ENCODE measurements at regions not wholly inside any gene's neighbourhood (a gene's known extent, or its start where the extent isn't known, plus 50 kb on each side); places are given as distances from the start of the nearest gene placed in this dataset.

DNA sequence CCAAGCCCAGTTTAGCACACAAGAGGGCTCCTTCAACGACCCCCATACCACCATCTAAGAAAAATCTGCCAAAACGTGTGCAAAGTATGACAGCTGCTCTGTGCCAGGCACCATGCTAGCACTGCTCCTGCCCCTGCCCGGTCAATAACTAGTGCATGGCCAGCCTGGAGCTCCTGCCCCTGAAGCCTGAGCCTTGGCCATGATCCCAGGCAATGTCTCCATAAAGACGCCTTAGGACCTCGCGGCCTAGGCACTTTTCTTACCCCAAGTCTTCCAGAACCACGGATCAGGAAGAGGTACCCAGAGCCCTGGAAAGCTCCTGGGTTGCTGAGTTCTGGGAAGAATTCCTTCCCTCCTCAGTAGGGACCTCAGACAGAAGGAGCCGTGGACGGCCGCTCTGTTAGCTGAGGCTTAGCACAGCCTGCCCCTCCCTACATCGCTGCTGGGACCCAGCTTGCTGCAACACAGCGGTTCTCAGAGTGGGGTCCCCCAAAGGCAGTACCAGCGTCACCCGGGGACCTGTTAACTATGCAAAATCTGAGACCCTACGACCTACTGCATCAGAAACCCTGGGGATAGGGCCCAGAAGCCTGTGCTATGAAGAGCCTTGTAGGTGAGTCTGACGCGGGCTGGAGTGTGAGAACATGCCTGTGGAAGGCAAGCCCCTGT is 117.8 kb upstream of the TWIST2 start:
- H3K4me3 Mint-ChIP-seq (ENCODE audit: unreplicated experiment) = no peak overlapping the region
- no peak overlapping the region for H3K27ac Mint-ChIP-seq (ENCODE audit: unreplicated experiment)
- no peak for TF ChIP-seq CTCF (IDR thresholded peaks at IDR 0.05)
- H3K4me1 Mint-ChIP-seq (ENCODE audit: low read depth) = peaks cover 15% of the 10 kb centered on the region
- no peaks in the 10 kb centered on the region for H3K36me3 Mint-ChIP-seq (ENCODE audit: low read depth)
- peaks cover 27% of the 10 kb centered on the region for H3K27me3 Mint-ChIP-seq (ENCODE audit: low read depth)
- DNase-seq (ENCODE audit: low spot score) = no peak
- no peaks in the 10 kb centered on the region for H3K9me3 Mint-ChIP-seq (ENCODE audit: low read depth)

- H3K9me3 Mint-ChIP-seq (ENCODE audit: low read depth) = no peaks in the 10 kb centered on the region
- no peaks in the 10 kb centered on the region for H3K36me3 Mint-ChIP-seq (ENCODE audit: low read depth)
- no peak overlapping the region for H3K27ac Mint-ChIP-seq (ENCODE audit: unreplicated experiment)
- H3K4me1 Mint-ChIP-seq (ENCODE audit: low read depth) = peaks cover 15% of the 10 kb centered on the region
- H3K4me3 Mint-ChIP-seq (ENCODE audit: unreplicated experiment) = no peak overlapping the region
- peaks cover 29% of the 10 kb centered on the region for H3K27me3 Mint-ChIP-seq (ENCODE audit: low read depth)
- DNase-seq (ENCODE audit: low spot score) = no peak
- TF ChIP-seq CTCF (IDR thresholded peaks at IDR 0.05) = no peak
Observed at GRCh38 chr2:238730881-238731280, 117.0 kb upstream of the TWIST2 start.

DNA sequence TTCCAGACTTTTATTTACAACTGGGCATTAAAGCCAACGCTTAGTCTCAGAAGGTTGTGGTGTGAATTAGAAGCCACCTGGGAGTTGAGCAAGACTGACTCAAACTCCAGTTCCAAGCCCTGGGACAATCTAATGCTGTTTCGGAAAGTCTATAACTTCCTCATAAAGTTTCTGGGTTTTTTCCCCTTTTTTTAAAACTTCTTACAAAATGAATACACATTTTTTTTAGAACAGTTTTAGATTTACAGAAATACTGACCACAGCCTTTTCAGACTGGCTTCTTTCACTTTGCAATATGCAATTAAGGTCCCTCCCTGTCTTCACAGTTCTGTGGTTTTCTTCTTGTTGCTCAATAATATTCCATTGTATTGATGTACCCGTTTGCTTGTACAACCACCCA is 115.9 kb upstream of the TWIST2 start:
- Mint-ChIP-seq H3K36me3 (ENCODE audit: low read depth) (no peaks in the 10 kb centered on the region), H3K4me3 (ENCODE audit: unreplicated experiment) (no peak overlapping the region), H3K9me3 (ENCODE audit: low read depth) (peaks cover under 1% of the 10 kb centered on the region), H3K4me1 (ENCODE audit: low read depth) (peaks cover 15% of the 10 kb centered on the region), H3K27ac (ENCODE audit: unreplicated experiment) (no peak overlapping the region), H3K27me3 (ENCODE audit: low read depth) (peaks cover 29% of the 10 kb centered on the region)
- no peak for DNase-seq (ENCODE audit: low spot score)
- TF ChIP-seq CTCF (IDR thresholded peaks at IDR 0.05) = no peak

GRCh38 chr2:238738917-238739316 is 109.0 kb upstream of the TWIST2 start:
- H3K4me3 Mint-ChIP-seq (ENCODE audit: unreplicated experiment) = no peak overlapping the region
- H3K9me3 Mint-ChIP-seq (ENCODE audit: low read depth) = peaks cover 8% of the 10 kb centered on the region
- H3K27ac Mint-ChIP-seq (ENCODE audit: unreplicated experiment) = no peak overlapping the region
- H3K27me3 Mint-ChIP-seq (ENCODE audit: low read depth) = peaks cover 37% of the 10 kb centered on the region
- no peak for TF ChIP-seq CTCF (IDR thresholded peaks at IDR 0.05)
- H3K4me1 Mint-ChIP-seq (ENCODE audit: low read depth) = no peaks in the 10 kb centered on the region
- peaks cover 3% of the 10 kb centered on the region for H3K36me3 Mint-ChIP-seq (ENCODE audit: low read depth)
- no peak for DNase-seq (ENCODE audit: low spot score)

DNA sequence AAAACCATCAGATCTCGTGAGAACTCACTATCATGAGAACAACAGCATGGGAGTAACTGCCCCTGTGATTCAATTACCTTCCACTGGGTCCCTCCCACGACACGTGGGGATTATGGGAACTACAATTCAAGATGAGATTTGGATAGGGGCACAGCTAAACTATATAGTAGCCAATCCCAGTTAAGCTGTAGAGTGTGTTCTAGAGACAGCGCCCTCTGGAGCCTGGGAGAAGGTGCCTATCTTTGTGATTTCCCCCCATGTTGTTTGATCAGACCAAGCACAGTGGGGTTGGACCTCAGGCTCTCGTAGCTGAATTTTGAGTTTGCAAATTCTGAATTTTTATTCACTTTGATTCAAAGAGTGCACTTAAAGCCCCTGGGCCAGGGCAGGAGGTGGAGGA is 108.2 kb upstream of the TWIST2 start:
- peaks cover 35% of the 10 kb centered on the region for H3K27me3 Mint-ChIP-seq (ENCODE audit: low read depth)

More for the DNA sequence above, 108.2 kb upstream of the TWIST2 start:
- Mint-ChIP-seq H3K4me3 (ENCODE audit: unreplicated experiment) (no peak overlapping the region), H3K4me1 (ENCODE audit: low read depth) (no peaks in the 10 kb centered on the region), H3K9me3 (ENCODE audit: low read depth) (peaks cover 15% of the 10 kb centered on the region), H3K27ac (ENCODE audit: unreplicated experiment) (no peak overlapping the region), H3K36me3 (ENCODE audit: low read depth) (peaks cover 3% of the 10 kb centered on the region)
- no peak for DNase-seq (ENCODE audit: low spot score)
- no peak for TF ChIP-seq CTCF (IDR thresholded peaks at IDR 0.05)
